GM12875 (cell line): ENCODE measurements at regions not wholly inside any gene's neighbourhood (a gene's known extent, or its start where the extent isn't known, plus 50 kb on each side); places are given as distances from the start of the nearest gene placed in this dataset.
"Not testable (repeated sequence)": the region's sequence is repeated elsewhere in the genome, so short reads cannot be mapped to it uniquely, and the experiment has no call there.

Experiments used
- H3K4me3 ChIP-seq: one replicate; pipeline ENCODE4 v1.5.1; 2011; ENCODE audit warnings: low read depth, low read length, control low read depth
- CTCF ChIP-seq: IDR thresholded peaks from 2 replicates; pipeline ENCODE4 v1.5.1; 2011; ENCODE audit warnings: low read depth, mild to moderate bottlenecking, control low read depth, inconsistent platforms, low read length, moderate library complexity, borderline replicate concordance; ENCODE audit not compliant: insufficient read depth

GRCh38 chr5:42944989-42945388 lies 95.1 kb downstream of the ANXA2R start:
- no peak for TF ChIP-seq CTCF
- H3K4me3 ChIP-seq, result no peak overlapping the region

GRCh38 chr5:42943931-42944631 lies 96.0 kb downstream of the ANXA2R start:
- H3K4me3 ChIP-seq, result no peak overlapping the region
- TF ChIP-seq CTCF, result no peak

- TF ChIP-seq CTCF, result no peak
- H3K4me3 ChIP-seq, result no peak overlapping the region
These were observed 99.3 kb downstream of the ANXA2R start for GRCh38 chr5:42940853-42941252.

- H3K4me3 ChIP-seq, result not testable (repeated sequence)
These were observed 108.1 kb downstream of the ANXA2R start for GRCh38 chr5:42932011-42932410.

- H3K4me3 ChIP-seq, result not testable (repeated sequence)
These were observed 108.7 kb downstream of the ANXA2R start for GRCh38 chr5:42931451-42931850.

GRCh38 chr5:42930934-42931333 lies 109.2 kb downstream of the ANXA2R start:
- no peak for TF ChIP-seq CTCF
- H3K4me3 ChIP-seq, result no peak overlapping the region

- H3K4me3 ChIP-seq, result no peak overlapping the region
- TF ChIP-seq CTCF, result no peak
These were observed 110.2 kb downstream of the ANXA2R start for GRCh38 chr5:42929871-42930270.

GRCh38 chr5:42927730-42928129 lies 112.4 kb downstream of the ANXA2R start:
- H3K4me3 ChIP-seq, result no peak overlapping the region
- TF ChIP-seq CTCF, result no peak
